Brain microvascular endothelial cell (primary cell): ENCODE measurements at regions not wholly inside any gene's neighbourhood (a gene's known extent, or its start where the extent isn't known, plus 50 kb on each side); places are given as distances from the start of the nearest gene placed in this dataset.
A peak's percentile ranks its signal among the peaks of the same experiment; 100 is the strongest.

Source experiments
- DNase-seq: peaks from one replicate; pipeline ENCODE4 v3.0.0-alpha.2; 2020
- H3K27ac ChIP-seq: fragments of 250-450 bp; sonication (Bioruptor Pico); 2 replicates; pipeline ENCODE4 v1.5.1; 2020; ENCODE audit warnings: mild to moderate bottlenecking, moderate library complexity
- H3K27me3 ChIP-seq: fragments of 250-450 bp; sonication (Bioruptor Pico); replicated peaks from 2 replicates; pipeline ENCODE4 v1.5.1; 2020; ENCODE audit warnings: mild to moderate bottlenecking
- H3K36me3 ChIP-seq: fragments of 250-450 bp; sonication (Bioruptor Pico); replicated peaks from 2 replicates; pipeline ENCODE4 v1.5.1; 2020; ENCODE audit warnings: mild to moderate bottlenecking
- H3K4me3 ChIP-seq: 2 replicates; pipeline ENCODE4 v1.5.1; 2011; ENCODE audit warnings: low read depth, mild to moderate bottlenecking, control low read depth, low read length, moderate library complexity
- in situ Hi-C: cut with HindIII; loops from 2 replicates; pipeline ENCODE4 v1.10.0; 2017; ENCODE audit warnings: low sequenced_read_pairs, low pct_ligation_motif_present
- TF ChIP-seq, protein P1 (sequence below): IDR thresholded peaks from 2 replicates; pipeline ENCODE4 v1.5.1; 2011; ENCODE audit warnings: low read depth, mild to moderate bottlenecking, moderate library complexity, low read length, control low read depth, inconsistent platforms; ENCODE audit errors: missing control alignments

DNA sequence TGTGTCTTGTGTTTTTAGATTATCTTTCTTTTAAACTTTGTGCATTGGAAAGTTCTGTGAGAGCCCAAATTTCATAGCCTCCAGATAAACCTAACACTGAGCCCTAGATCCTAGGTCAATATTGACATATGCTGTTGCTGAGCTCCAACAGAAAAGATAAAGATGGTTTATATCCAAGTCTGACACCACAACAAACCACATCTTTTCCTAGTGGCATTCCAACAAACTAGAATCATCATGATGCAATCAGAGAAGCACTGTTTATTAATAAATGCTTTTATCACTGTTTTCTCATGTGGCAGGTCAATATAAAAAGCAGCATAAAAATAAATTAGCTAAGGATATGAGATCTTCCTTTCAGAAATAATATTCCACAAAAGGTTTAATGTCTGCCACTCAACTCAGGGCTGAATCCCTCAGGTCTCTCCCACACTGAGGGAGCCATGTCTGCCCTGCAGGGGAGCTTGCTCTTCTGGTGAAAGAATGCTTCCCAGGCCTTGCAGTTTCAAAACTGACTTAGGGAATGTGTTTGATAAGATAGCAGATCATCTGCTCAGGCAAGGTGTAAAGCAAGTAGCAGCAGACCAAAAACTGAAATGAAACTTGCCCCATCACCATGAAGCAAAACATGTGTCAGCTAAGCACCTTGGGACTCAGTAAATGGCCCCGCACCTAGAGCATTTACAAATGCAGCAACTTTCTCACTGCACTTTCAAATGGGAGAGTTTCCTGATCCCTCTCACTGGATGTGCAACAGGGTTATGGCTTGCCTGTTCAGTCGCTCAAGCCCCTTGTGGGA, 493.0 kb downstream of the AGTPBP1 start:
- Histone ChIP-seq H3K27me3 (no peaks in the 10 kb centered on the region), H3K27ac (peak overlapping the region; percentile 22), H3K4me3 (no peak overlapping the region), H3K36me3 (no peaks in the 10 kb centered on the region)
- TF ChIP-seq, protein P1, sequence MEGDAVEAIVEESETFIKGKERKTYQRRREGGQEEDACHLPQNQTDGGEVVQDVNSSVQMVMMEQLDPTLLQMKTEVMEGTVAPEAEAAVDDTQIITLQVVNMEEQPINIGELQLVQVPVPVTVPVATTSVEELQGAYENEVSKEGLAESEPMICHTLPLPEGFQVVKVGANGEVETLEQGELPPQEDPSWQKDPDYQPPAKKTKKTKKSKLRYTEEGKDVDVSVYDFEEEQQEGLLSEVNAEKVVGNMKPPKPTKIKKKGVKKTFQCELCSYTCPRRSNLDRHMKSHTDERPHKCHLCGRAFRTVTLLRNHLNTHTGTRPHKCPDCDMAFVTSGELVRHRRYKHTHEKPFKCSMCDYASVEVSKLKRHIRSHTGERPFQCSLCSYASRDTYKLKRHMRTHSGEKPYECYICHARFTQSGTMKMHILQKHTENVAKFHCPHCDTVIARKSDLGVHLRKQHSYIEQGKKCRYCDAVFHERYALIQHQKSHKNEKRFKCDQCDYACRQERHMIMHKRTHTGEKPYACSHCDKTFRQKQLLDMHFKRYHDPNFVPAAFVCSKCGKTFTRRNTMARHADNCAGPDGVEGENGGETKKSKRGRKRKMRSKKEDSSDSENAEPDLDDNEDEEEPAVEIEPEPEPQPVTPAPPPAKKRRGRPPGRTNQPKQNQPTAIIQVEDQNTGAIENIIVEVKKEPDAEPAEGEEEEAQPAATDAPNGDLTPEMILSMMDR, result no peak
- in situ Hi-C loops, result no loop called here
- peak; percentile 67 for DNase-seq

DNA sequence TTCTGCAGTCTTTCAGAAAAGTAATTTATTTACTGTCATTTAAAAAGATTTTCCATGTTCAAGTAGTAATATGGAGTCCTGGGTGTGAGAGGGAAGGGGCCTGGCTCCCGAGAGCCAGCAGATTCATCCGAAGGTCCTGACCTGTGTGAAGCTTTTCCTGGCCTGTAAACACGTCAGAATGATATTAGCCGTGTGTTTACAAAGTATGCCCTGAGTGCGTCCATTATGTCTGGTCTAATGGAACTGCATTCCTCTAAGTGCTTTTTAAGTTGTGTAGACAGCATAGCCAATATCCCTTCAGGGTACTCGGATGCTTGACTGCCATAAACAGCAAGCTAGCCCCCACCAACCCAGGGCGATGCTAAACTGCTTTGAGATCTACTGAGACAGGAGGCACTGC, 495.2 kb downstream of the AGTPBP1 start:
- Histone ChIP-seq H3K27me3 (no peaks in the 10 kb centered on the region), H3K4me3 (no peak overlapping the region), H3K36me3 (no peaks in the 10 kb centered on the region), H3K27ac (no peak overlapping the region)
- TF ChIP-seq, protein P1, result no peak
- in situ Hi-C loops, result no loop called here
- DNase-seq, result no peak

DNA sequence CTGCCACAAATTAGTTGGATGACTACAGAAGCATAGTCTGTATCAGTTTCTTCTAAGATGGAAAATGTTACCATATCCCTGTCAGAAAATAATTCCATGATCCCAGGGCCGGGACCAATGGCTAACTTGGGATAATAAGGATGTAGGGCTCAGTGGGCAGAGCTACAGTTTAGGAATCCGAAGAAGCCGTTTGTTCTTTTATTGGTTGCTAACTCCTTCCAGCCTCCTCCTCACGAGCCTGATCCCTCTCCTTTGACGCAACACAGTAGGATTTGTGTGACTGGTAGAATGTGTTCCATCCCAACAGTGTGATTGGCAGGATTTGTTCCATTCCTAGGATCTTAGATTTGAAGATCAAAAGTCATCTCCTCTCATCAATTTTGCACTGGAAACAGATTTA, 496.9 kb downstream of the AGTPBP1 start:
- DNase-seq, result no peak
- Histone ChIP-seq H3K4me3 (no peak overlapping the region), H3K27me3 (no peaks in the 10 kb centered on the region), H3K27ac (no peak overlapping the region), H3K36me3 (no peaks in the 10 kb centered on the region)
- TF ChIP-seq, protein P1, result no peak
- in situ Hi-C loops, result no loop called here

DNA sequence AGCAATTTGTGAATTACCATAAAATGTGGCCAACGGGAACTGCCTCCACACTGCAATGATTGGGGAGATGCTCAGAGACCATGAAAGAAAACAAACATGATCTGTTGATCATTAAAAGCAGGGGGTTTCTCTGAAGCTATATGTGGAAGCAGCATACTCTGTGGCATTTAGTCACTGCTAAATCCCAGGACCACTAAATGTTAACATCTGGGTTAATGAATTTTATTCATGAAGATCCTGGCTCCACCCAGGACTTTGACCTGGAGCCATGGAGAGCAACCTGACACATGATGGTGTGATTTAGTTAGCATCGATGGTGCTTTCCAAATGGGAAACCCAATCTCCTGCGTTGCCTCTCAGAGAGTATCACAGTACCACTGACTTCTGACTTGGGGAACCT, 497.8 kb downstream of the AGTPBP1 start:
- TF ChIP-seq, protein P1, result no peak
- no peak for DNase-seq

DNA sequence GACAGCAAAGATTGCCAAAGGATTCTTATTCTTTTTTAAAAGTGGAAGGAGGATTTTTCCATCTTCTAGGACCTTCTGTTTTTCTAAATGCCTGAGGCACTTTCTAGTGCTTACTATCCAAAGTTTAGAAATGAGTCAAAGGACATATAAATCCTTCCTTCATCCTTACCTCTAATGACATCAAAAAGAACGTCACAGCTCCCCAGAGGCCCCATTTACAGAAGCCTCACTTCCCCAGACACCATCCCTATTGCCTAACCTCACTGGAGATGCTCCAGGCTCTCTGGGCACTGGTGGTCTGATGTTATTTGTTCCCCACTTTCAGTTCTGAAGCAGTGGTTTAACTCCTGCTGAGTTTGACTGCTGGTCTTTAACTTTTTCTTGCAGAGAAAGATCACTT, 504.3 kb downstream of the AGTPBP1 start:
- H3K4me3 ChIP-seq, result no peak overlapping the region
- no peaks in the 10 kb centered on the region for H3K36me3 ChIP-seq
- no peak for DNase-seq
- H3K27ac ChIP-seq, result no peak overlapping the region
- in situ Hi-C loops, result no loop called here
- TF ChIP-seq, protein P1, result no peak
- no peaks in the 10 kb centered on the region for H3K27me3 ChIP-seq

More for the DNA sequence above, 497.8 kb downstream of the AGTPBP1 start:
- H3K36me3 ChIP-seq, result no peaks in the 10 kb centered on the region
- H3K4me3 ChIP-seq, result no peak overlapping the region
- H3K27me3 ChIP-seq, result no peaks in the 10 kb centered on the region
- in situ Hi-C loops, result no loop called here
- H3K27ac ChIP-seq, result no peak overlapping the region

DNA sequence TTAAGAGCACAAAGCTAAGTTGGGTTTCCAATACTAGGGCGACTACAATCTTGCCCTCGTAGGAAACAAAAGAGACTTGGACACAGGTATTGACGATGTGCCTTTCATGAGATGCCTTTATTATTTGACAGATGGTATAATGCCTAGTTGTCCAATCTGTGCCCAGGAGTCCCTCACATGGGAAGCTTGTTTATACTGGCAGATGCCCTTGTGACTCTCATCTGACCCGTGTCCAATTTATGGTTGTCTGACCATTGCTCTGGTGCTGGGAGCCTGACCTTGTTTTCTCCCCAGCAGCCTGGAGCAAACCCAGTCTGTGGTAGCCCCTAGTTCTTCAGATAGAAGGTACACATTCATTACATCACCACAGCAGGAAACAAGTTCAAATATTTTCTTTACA, 511.7 kb downstream of the AGTPBP1 start:
- Histone ChIP-seq H3K36me3 (no peaks in the 10 kb centered on the region), H3K27me3 (no peaks in the 10 kb centered on the region), H3K4me3 (no peak overlapping the region), H3K27ac (no peak overlapping the region)
- no peak for DNase-seq
- TF ChIP-seq, protein P1, result no peak
- in situ Hi-C loops, result no loop called here
